ENCODE measurements at regions not wholly inside any gene's neighbourhood (a gene's known extent, or its start where the extent isn't known, plus 50 kb on each side); places are given as distances from the start of the nearest gene placed in this dataset.
"Not testable (repeated sequence)": the region's sequence is repeated elsewhere in the genome, so short reads cannot be mapped to it uniquely, and the experiment has no call there.

- no peak for DNase-seq
Measured at GRCh38 chr10:30560326-30560725, 69.2 kb downstream of the LYZL2 start.

- no peak for DNase-seq
Measured at GRCh38 chr10:30559180-30559579, 70.4 kb downstream of the LYZL2 start.

- no peak for DNase-seq
Measured at GRCh38 chr10:30558411-30558810, 71.1 kb downstream of the LYZL2 start.

- DNase-seq, result no peak
Measured at GRCh38 chr10:30557884-30558283, 71.7 kb downstream of the LYZL2 start.

DNA sequence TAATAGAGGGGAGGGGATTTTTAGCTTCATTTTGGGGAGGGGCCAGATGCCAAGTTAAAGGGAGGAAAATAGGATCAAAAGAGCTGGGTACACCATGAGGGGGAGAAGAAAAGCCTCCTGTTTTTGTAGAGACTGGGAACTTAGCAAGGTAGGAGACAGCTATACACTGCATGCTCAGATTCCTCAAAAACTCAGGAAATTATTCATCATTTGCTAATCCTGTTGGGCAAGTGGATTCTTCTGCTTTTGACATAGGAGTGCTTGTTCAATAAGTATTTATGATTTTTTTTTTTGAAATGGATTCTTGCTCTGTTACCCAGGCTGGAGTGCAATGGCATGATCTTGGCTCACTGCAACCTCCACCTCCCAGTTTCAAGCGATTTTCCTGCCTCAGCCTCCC lies 73.4 kb downstream of the LYZL2 start:
- DNase-seq, result no peak

- no peak for DNase-seq
Measured at GRCh38 chr10:30555465-30555864, 74.1 kb downstream of the LYZL2 start.

- no peak for DNase-seq
Measured at GRCh38 chr10:30554440-30554825, 75.1 kb downstream of the LYZL2 start.

- no peak for DNase-seq
Measured at GRCh38 chr10:30553626-30554439, 75.7 kb downstream of the LYZL2 start.

DNA sequence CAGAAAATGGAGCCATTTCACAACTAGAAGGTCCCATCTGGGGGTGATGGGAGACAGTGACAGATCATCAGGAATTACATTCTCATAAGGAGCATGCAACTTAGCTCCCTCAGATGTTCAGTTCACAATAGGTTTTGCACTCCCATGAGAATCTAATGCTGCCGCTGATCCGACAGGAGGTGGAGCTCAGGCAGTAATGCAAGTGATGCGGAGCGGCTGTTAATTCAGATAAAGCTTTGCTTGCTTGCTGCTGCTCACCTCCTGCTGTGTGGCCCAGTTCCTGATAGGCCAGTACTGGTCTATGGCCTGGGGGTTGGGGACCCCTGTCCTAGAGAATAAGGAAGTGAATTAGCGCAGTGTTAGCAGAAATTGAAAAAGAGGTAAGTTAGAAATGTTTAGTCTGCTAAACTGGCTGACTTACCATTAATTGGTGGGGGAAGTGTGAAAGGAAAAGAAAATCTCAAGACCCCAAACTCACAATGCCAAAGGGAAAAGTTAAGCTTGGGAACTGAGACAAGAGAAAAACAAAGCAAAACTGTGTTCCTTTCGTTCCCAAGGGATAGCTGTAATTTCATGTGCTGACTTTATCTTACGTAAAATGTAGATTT lies 76.4 kb downstream of the LYZL2 start:
- DNase-seq, result no peak

- no peak for DNase-seq
Measured at GRCh38 chr10:30550967-30551815, 78.4 kb downstream of the LYZL2 start.

DNA sequence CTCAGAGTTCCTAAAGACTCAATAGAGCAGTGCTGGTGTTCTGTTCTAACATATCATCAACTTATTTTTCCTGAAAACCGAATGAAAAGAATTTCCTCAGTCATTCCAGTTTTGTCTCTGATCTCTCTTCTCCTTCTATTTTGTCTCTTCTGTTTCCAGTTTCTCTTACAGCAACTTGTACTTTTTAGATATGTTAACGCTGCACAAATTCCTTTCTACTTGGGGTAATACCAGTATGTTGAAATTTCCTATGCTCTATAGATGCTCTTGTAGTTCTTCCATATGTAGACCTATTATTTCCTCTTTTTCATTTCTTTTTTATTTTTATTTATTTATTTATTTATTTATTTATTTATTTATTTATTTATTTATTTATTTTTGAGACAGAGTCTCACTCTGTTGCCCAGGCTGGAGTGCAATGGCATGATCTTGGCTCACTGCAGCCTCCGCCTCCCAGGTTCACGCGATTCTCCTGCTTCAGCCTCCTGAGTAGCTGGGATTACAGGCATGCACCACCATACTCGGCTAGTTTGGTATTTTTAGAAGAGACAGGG lies 80.3 kb downstream of the LYZL2 start:
- DNase-seq, result not testable (repeated sequence)

GRCh38 chr10:30546511-30546910 lies 83.0 kb downstream of the LYZL2 start:
- no peak for DNase-seq

- no peak for DNase-seq
Measured at GRCh38 chr10:30542895-30543288, 86.7 kb downstream of the LYZL2 start.

GRCh38 chr10:30542001-30542894 lies 87.3 kb downstream of the LYZL2 start:
- no peak for DNase-seq

- DNase-seq, result no peak
Measured at GRCh38 chr10:30540276-30540675, 89.3 kb downstream of the LYZL2 start.

DNA sequence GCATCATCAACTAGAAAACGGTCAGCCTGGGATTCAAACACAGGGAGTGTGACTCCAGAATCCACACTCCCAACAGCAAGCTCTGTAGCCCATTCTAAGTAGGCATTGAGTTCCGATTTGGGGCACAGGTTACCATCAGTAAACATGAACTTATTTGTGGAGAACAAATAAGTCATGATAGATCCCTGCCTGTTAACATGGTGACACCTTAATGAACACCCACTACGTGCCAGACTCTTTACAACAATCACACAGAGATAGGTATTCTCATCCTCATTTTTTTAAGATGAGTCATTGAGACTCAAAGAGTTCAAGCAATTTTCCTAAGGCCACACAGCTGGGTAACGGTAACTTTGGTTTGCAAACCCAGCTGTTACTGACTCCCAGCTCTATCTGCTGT lies 91.5 kb downstream of the LYZL2 start:
- no peak for DNase-seq

DNA sequence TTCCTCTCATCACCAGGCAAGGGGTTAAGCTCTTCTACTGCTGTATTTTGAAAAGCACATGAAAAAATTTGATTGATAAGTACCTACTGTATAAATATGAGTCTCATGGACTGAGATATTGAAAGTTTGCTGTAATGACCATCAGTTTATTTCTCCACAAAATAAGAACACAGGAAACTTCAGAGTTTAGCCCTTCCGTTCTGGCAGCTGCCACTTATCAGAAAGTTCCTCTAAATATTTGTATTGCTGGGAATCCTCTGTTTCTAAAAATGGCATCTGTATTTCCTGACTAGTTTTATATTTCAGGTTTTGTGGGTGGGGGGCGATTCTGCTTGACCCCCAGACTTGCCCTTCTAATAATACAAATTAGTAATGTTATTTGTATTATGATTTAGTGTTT lies 92.0 kb downstream of the LYZL2 start:
- DNase-seq, result no peak

DNA sequence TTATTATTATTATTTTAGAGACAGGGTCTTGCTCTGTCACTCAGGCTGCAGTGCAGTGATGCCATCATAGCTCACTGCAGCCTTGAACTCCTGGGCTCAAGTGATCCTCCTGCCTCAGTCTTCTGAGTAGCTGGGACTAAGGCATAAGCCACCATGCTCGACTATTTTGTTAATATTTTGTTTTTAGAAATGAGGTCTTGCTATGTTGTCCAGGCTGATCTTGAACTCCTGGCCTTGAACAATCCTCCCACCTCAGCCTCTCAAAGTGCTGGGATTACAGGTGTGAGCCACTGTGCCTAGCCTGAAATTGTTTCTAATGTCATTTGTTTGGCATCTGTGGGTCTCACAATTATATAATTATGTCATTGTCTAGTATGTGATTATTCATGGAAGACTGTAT lies 92.4 kb downstream of the LYZL2 start:
- DNase-seq, result not testable (repeated sequence)

GRCh38 chr10:30536578-30536977 lies 93.0 kb downstream of the LYZL2 start:
- no peak for DNase-seq

DNA sequence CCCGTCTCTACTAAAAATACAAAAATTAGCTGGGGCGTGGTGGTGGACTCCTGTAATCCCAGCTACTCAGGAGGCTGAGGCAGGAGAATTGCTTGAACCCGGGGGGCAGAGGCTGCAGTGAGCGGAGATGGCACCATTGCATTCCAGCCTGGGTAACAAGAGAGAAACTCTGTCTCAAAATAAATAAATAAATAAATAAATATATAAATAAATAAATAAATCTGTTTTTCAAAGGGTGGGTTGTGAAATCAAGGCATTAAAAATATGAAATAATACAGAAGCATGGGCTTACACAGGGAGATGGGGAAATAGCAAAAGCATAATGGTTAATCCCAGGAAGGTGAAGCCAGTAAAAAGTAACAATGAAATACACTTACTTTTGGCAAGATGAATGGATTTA lies 93.9 kb downstream of the LYZL2 start:
- DNase-seq, result no peak

DNA sequence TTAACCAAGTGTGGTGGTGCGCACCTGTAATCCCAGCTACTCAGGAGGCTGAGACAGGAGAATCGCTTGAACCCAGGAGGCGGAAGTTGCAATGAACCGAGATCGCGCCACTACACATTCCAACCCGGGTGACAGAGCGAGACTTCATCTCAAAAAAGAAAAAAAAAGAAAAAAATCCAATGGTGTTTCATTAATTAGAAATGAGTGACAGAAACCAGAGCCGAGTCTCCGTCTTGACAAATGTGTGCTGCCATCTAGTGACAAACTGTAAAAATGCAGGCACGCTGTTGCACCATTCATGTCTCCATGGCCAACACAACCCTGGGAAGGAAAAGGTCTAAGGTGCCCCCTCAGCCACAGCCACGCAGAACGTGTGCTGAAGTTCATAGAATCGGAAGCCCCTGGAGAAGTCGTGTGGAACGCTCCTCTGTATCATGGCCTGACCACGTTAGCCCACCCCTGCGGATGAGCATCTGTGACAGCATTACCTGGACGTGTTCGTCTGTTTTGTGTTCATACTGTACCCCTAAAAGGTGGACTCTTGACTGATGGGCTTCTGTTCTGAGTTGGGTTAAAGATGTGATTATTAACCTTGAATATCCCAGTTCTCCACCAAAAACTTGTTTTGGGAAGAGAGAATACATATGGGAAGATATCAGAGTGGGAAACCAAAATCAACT lies 94.9 kb downstream of the LYZL2 start:
- DNase-seq, result peak; percentile 73
